ENCODE measurements at regions not wholly inside any gene's neighbourhood (a gene's known extent, or its start where the extent isn't known, plus 50 kb on each side); places are given as distances from the start of the nearest gene placed in this dataset.

DNA sequence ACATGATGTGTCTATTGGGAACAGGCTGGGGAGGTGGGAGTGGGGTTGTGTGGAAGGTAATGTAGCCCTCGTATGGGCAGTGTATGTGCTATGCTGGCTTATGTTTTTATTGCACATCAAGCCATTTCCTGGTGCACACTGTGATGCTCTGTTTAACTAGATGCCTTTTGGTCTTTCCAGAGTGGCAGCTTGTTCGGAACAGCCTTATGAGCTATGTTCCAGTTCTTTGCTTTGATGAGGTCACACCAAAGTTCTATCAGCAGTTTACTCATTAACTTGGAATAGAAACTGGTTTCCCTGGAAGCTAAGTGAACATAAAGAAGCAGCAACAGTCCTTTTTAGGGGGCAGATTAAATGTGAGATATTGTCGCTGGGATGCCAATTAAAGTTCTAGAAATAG, 133.9 kb downstream of the DIPK2A start:
- Histone ChIP-seq H2BK5ac (ENCODE audit: low read depth, low read length, poor library complexity) (no peak overlapping the region), H3K9ac (ENCODE audit: low read length) (no peak overlapping the region), H3K4me1 (ENCODE audit: control insufficient read depth in 1 of 2, insufficient read depth in 2 of 2, low read length in 2 of 2) (no peaks in the 10 kb centered on the region), H4K8ac (ENCODE audit: low read depth, low read length) (no peak overlapping the region), H3K9me3 (ENCODE audit: insufficient read depth, low read depth, low read length) (no peaks in the 10 kb centered on the region), H3K27ac (ENCODE audit: low read depth, low read length) (no peak overlapping the region), H3K79me1 (ENCODE audit: low read length) (no peaks in the 10 kb centered on the region), H2AFZ (ENCODE audit: insufficient read depth, low read length, poor library complexity) (no peak overlapping the region), H2AK5ac (ENCODE audit: low read length) (no peak overlapping the region), H3K23ac (ENCODE audit: low read length) (no peak overlapping the region), H3K14ac (ENCODE audit: low read length) (no peak overlapping the region), H3K36me3 (ENCODE audit: control insufficient read depth in 1 of 2, insufficient read depth in 2 of 2, low read length in 2 of 2) (no peaks in the 10 kb centered on the region), H2BK12ac (ENCODE audit: low read length) (no peak overlapping the region), H3K18ac (ENCODE audit: low read length) (no peak overlapping the region), H3K79me2 (ENCODE audit: control insufficient read depth, insufficient read depth, low read length, poor library complexity) (no peaks in the 10 kb centered on the region), H4K91ac (ENCODE audit: low read depth, low read length) (no peak overlapping the region), H4K12ac (ENCODE audit: low read depth, low read length) (no peak overlapping the region), H2BK120ac (ENCODE audit: insufficient read depth, low read length, poor library complexity) (no peak overlapping the region), H3K27me3 (ENCODE audit: insufficient read depth, low read length) (no peaks in the 10 kb centered on the region), H3K4me2 (ENCODE audit: low read length) (no peak overlapping the region), H3K4me3 (ENCODE audit: low read depth, low read length) (no peak overlapping the region), H3K4ac (ENCODE audit: low read depth, low read length) (no peak overlapping the region)
- DNase-seq: no peak
- WGBS (ENCODE audit: extremely low coverage, insufficient coverage, insufficient read length): no CpG with 5 or more reads among the region's 3 CpGs

DNA sequence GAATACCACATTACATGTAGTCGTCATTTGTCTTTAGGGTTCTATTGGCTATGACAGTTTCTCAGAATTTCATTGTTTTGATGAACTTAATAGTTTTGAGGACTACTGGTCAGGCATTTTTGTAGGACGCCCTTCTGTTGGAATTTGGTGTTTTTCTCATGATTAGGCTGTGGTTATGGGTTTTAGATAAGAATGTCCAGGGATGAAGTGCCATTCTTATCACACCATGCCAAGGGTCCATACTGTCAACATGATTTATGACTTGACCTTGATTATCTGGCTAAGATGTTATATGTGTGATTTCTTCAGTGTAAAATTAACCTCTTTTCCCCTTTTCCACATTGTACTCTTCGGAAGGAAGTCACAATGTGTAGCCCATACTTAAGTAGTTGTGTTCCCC, 135.3 kb downstream of the DIPK2A start:
- H3K23ac ChIP-seq (ENCODE audit: low read length): no peak overlapping the region
- no peak overlapping the region for H3K9ac ChIP-seq (ENCODE audit: low read length)
- no peaks in the 10 kb centered on the region for H3K79me1 ChIP-seq (ENCODE audit: low read length)
- no peak overlapping the region for H3K27ac ChIP-seq (ENCODE audit: low read depth, low read length)
- no peak overlapping the region for H4K12ac ChIP-seq (ENCODE audit: low read depth, low read length)
- H3K27me3 ChIP-seq (ENCODE audit: insufficient read depth, low read length): no peaks in the 10 kb centered on the region
- no peak overlapping the region for H2BK5ac ChIP-seq (ENCODE audit: low read depth, low read length, poor library complexity)
- no peak overlapping the region for H2AK5ac ChIP-seq (ENCODE audit: low read length)
- H4K91ac ChIP-seq (ENCODE audit: low read depth, low read length): no peak overlapping the region
- no peaks in the 10 kb centered on the region for H3K36me3 ChIP-seq (ENCODE audit: control insufficient read depth in 1 of 2, insufficient read depth in 2 of 2, low read length in 2 of 2)
- WGBS (ENCODE audit: extremely low coverage, insufficient coverage, insufficient read length): no CpG with 5 or more reads among the region's 3 CpGs
- H2BK120ac ChIP-seq (ENCODE audit: insufficient read depth, low read length, poor library complexity): no peak overlapping the region
- no peaks in the 10 kb centered on the region for H3K79me2 ChIP-seq (ENCODE audit: control insufficient read depth, insufficient read depth, low read length, poor library complexity)
- no peak overlapping the region for H2BK12ac ChIP-seq (ENCODE audit: low read length)
- H3K14ac ChIP-seq (ENCODE audit: low read length): no peak overlapping the region
- no peak for DNase-seq
- H4K8ac ChIP-seq (ENCODE audit: low read depth, low read length): no peak overlapping the region
- no peaks in the 10 kb centered on the region for H3K9me3 ChIP-seq (ENCODE audit: insufficient read depth, low read depth, low read length)
- H2AFZ ChIP-seq (ENCODE audit: insufficient read depth, low read length, poor library complexity): no peak overlapping the region
- H3K4me3 ChIP-seq (ENCODE audit: low read depth, low read length): no peak overlapping the region
- H3K4me1 ChIP-seq (ENCODE audit: control insufficient read depth in 1 of 2, insufficient read depth in 2 of 2, low read length in 2 of 2): no peaks in the 10 kb centered on the region
- no peak overlapping the region for H3K18ac ChIP-seq (ENCODE audit: low read length)
- H3K4ac ChIP-seq (ENCODE audit: low read depth, low read length): no peak overlapping the region
- H3K4me2 ChIP-seq (ENCODE audit: low read length): no peak overlapping the region

DNA sequence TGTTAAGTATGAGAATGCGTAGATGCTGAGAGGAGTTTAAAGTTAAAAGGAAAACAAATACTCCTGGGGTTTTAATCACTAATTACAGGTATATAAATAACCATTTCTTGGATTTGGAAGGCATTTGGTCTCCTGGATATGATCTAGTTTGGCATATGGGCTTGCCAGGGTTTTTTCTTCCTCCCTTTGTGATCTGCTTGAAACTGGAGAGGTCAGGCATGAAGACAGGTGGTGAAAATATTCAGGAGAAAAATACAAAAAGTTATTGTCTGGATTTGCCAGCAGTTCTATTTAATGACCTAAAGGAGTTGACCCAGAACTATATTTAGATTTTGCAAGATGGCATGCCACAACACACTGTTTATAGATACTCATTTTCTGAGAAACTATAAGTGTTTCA, 136.3 kb downstream of the DIPK2A start:
- H2BK5ac ChIP-seq (ENCODE audit: low read depth, low read length, poor library complexity): no peak overlapping the region
- no peak overlapping the region for H3K14ac ChIP-seq (ENCODE audit: low read length)
- no peak overlapping the region for H2BK12ac ChIP-seq (ENCODE audit: low read length)
- DNase-seq: no peak
- H4K8ac ChIP-seq (ENCODE audit: low read depth, low read length): no peak overlapping the region
- H3K27me3 ChIP-seq (ENCODE audit: insufficient read depth, low read length): no peaks in the 10 kb centered on the region
- no peaks in the 10 kb centered on the region for H3K9me3 ChIP-seq (ENCODE audit: insufficient read depth, low read depth, low read length)
- H3K79me2 ChIP-seq (ENCODE audit: control insufficient read depth, insufficient read depth, low read length, poor library complexity): no peaks in the 10 kb centered on the region
- no peak overlapping the region for H3K4me2 ChIP-seq (ENCODE audit: low read length)
- H3K36me3 ChIP-seq (ENCODE audit: control insufficient read depth in 1 of 2, insufficient read depth in 2 of 2, low read length in 2 of 2): no peaks in the 10 kb centered on the region
- H4K12ac ChIP-seq (ENCODE audit: low read depth, low read length): no peak overlapping the region
- H3K4ac ChIP-seq (ENCODE audit: low read depth, low read length): no peak overlapping the region
- H2AFZ ChIP-seq (ENCODE audit: insufficient read depth, low read length, poor library complexity): no peak overlapping the region
- H3K4me3 ChIP-seq (ENCODE audit: low read depth, low read length): no peak overlapping the region
- no peak overlapping the region for H3K18ac ChIP-seq (ENCODE audit: low read length)
- H3K9ac ChIP-seq (ENCODE audit: low read length): no peak overlapping the region
- H3K27ac ChIP-seq (ENCODE audit: low read depth, low read length): no peak overlapping the region
- H3K79me1 ChIP-seq (ENCODE audit: low read length): no peaks in the 10 kb centered on the region
- no peak overlapping the region for H2BK120ac ChIP-seq (ENCODE audit: insufficient read depth, low read length, poor library complexity)
- H3K23ac ChIP-seq (ENCODE audit: low read length): no peak overlapping the region
- WGBS (ENCODE audit: extremely low coverage, insufficient coverage, insufficient read length): no CpG with 5 or more reads among the region's 1 CpG
- H4K91ac ChIP-seq (ENCODE audit: low read depth, low read length): no peak overlapping the region
- H2AK5ac ChIP-seq (ENCODE audit: low read length): no peak overlapping the region
- H3K4me1 ChIP-seq (ENCODE audit: control insufficient read depth in 1 of 2, insufficient read depth in 2 of 2, low read length in 2 of 2): no peaks in the 10 kb centered on the region

DNA sequence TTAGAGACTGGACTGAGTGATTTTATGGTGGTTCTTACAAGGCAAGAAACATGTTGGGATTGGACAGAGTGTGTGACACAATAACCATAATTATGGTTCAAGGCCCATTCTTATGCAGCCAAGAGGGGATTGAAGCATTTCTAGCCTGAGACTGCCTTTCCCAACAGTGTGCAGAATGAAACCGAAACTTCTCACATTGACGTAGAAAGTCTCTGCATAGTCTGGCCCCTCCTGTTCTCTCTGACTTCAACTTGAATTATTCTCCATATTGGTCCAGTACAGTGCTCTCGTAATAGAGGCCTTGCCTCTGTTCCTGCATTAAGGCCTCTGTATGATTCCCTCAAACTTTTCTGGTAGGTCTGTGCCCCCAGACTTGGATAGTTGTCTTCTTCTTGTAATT, 138.3 kb downstream of the DIPK2A start:
- no peak overlapping the region for H2BK5ac ChIP-seq (ENCODE audit: low read depth, low read length, poor library complexity)
- no peaks in the 10 kb centered on the region for H3K79me1 ChIP-seq (ENCODE audit: low read length)
- no peaks in the 10 kb centered on the region for H3K36me3 ChIP-seq (ENCODE audit: control insufficient read depth in 1 of 2, insufficient read depth in 2 of 2, low read length in 2 of 2)
- H2AFZ ChIP-seq (ENCODE audit: insufficient read depth, low read length, poor library complexity): no peak overlapping the region
- H2AK5ac ChIP-seq (ENCODE audit: low read length): no peak overlapping the region
- H3K23ac ChIP-seq (ENCODE audit: low read length): no peak overlapping the region
- H2BK120ac ChIP-seq (ENCODE audit: insufficient read depth, low read length, poor library complexity): no peak overlapping the region
- H3K27ac ChIP-seq (ENCODE audit: low read depth, low read length): no peak overlapping the region
- H2BK12ac ChIP-seq (ENCODE audit: low read length): no peak overlapping the region
- H3K4me2 ChIP-seq (ENCODE audit: low read length): no peak overlapping the region
- no peak for DNase-seq
- H3K14ac ChIP-seq (ENCODE audit: low read length): no peak overlapping the region
- no peak overlapping the region for H4K91ac ChIP-seq (ENCODE audit: low read depth, low read length)
- no peak overlapping the region for H3K18ac ChIP-seq (ENCODE audit: low read length)
- H3K27me3 ChIP-seq (ENCODE audit: insufficient read depth, low read length): no peaks in the 10 kb centered on the region
- no peaks in the 10 kb centered on the region for H3K79me2 ChIP-seq (ENCODE audit: control insufficient read depth, insufficient read depth, low read length, poor library complexity)
- no peaks in the 10 kb centered on the region for H3K4me1 ChIP-seq (ENCODE audit: control insufficient read depth in 1 of 2, insufficient read depth in 2 of 2, low read length in 2 of 2)
- no peak overlapping the region for H3K4ac ChIP-seq (ENCODE audit: low read depth, low read length)
- no CpG with 5 or more reads among the region's 3 CpGs for WGBS (ENCODE audit: extremely low coverage, insufficient coverage, insufficient read length)
- H3K9me3 ChIP-seq (ENCODE audit: insufficient read depth, low read depth, low read length): no peaks in the 10 kb centered on the region
- H3K9ac ChIP-seq (ENCODE audit: low read length): no peak overlapping the region
- no peak overlapping the region for H4K12ac ChIP-seq (ENCODE audit: low read depth, low read length)
- no peak overlapping the region for H3K4me3 ChIP-seq (ENCODE audit: low read depth, low read length)
- H4K8ac ChIP-seq (ENCODE audit: low read depth, low read length): no peak overlapping the region
